Tibial nerve (tissue), 4 donors: ENCODE measurements at regions not wholly inside any gene's neighbourhood (a gene's known extent, or its start where the extent isn't known, plus 50 kb on each side); places are given as distances from the start of the nearest gene placed in this dataset.

Experiments used
- DNase-seq, 2 donors: peaks; one replicate each; pipeline ENCODE4 v3.0.0-alpha.2; 2019; ENCODE audit warnings: low spot score in 2 of 2
- H3K27ac ChIP-seq, 4 donors: fragments of 200-600 bp; sonication (generic) in 3 of 4; one replicate each; pipeline ENCODE4 v1.5.1; 2017 to 2019; ENCODE audit warnings: mild to moderate bottlenecking in 1 of 4
- H3K27me3 ChIP-seq, 2 donors: fragments of 200-600 bp; sonication (generic) in 1 of 2; one replicate each; pipeline versions ENCODE4 v1.5.1 to v1.6.0; 2017 to 2019
- H3K36me3 ChIP-seq, 3 donors: fragments of 200-600 bp; sonication (generic); one replicate each; pipeline ENCODE4 v1.5.1; 2018 to 2019
- H3K4me1 ChIP-seq, 4 donors: fragments of 200-600 bp; sonication (generic) in 3 of 4; one replicate each; pipeline ENCODE4 v1.5.1; 2017 to 2019
- H3K4me3 ChIP-seq, 4 donors: fragments of 200-600 bp; sonication (generic) in 3 of 4; one replicate each; pipeline ENCODE4 v1.5.1; 2017 to 2019; ENCODE audit warnings: mild to moderate bottlenecking in 1 of 4, moderate library complexity in 1 of 4
- H3K9me3 ChIP-seq, 4 donors: fragments of 200-600 bp; sonication (generic) in 3 of 4; one replicate each; pipeline ENCODE4 v1.5.1; 2017 to 2019
- EP300 ChIP-seq, 2 donors: sonication (generic); formaldehyde crosslinking; IDR thresholded peaks; one replicate each; pipeline ENCODE4 v1.6.1; 2017; ENCODE audit warnings: antibody characterized with exemption in 2 of 2, mild to moderate bottlenecking in 1 of 2
- POLR2A ChIP-seq, 2 donors: fragments of 450-650 bp; IDR thresholded peaks; one replicate each; pipeline ENCODE4 v1.6.1; 2017; ENCODE audit warnings: antibody characterized with exemption in 2 of 2, mild to moderate bottlenecking in 2 of 2, moderate library complexity in 2 of 2
- WGBS, 2 donors: methylation state at CpG; one replicate each; pipeline ENCODE4 v1.1.5; 2018; 5-methylcytosine and 5-hydroxymethylcytosine counted together
- TF ChIP-seq, protein P1 (sequence below), 5 experiments: fragments of 200-600 bp in 3 of 5; fragments of 450-650 bp in 2 of 5; sonication (generic) in 3 of 5; IDR thresholded peaks; one replicate each; pipeline ENCODE4 v1.5.1; 2016 to 2019; ENCODE audit warnings: antibody characterized with exemption in 5 of 5, mild to moderate bottlenecking in 3 of 5, moderate library complexity in 2 of 5

DNA sequence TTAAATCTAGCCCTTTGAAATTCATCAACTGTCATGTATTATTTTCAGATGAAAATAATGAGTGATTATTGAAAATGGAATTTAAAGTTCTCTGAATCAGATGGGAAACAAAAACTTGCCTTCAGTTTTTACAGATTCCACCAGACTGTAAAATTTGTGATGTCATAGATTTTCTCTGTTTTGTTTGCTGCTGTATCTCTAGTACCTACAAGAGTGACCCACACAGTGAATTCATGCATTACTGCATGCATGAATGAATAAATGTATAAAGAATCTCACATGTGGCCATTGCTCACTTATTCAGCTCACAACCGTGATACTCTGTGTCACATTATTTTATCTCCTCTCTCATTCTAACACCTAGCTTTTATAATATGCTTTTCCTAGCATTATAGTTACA lies 532.2 kb upstream of the AGA start:
- H3K27me3 ChIP-seq, result no peaks in the 10 kb centered on the region
- H3K4me3 ChIP-seq, result no peak overlapping the region
- WGBS, 2 donors, result 76 to 79% methylated on average over 1 of the region's 1 CpG
- H3K9me3 ChIP-seq, result no peaks in the 10 kb centered on the region
- no peak for DNase-seq
- H3K36me3 ChIP-seq, result no peaks in the 10 kb centered on the region
- H3K4me1 ChIP-seq, result no peaks in the 10 kb centered on the region
- TF ChIP-seq EP300 (IDR thresholded peaks at IDR 0.05), result no peak
- no peak overlapping the region for H3K27ac ChIP-seq

DNA sequence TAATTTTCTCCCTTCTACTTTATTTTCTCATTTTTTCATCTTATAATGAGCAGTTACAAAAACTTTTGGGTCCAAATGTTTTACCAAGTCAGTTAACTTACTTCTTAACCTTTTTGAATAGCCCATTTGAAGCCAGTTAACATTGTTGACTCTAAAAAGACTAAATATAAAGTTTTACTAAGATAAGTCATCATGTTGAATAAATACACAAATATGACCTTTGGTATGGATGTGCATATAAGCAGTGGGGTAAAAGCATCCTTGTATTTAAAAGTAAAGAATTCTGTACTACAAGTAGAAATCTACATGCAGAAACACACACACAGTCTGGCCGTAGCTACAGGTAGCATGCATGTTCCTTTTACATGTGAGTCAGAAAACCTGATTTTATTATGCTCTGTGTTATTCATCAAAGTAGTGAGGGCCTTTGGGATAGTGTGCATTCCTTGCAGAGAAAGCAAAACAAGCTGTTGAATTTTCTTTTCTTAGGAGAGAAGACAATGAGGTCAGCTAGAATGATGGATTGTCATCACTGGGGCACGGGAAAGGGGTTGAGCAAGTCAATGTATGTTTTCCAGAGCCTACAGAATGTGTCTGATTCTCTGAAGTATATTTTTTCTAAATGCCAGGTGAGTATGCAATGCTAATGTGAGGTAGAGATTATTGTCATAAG lies 533.2 kb upstream of the AGA start:
- DNase-seq, result no peak
- Histone ChIP-seq H3K4me1 (no peaks in the 10 kb centered on the region), H3K4me3 (no peak overlapping the region), H3K9me3 (no peaks in the 10 kb centered on the region), H3K36me3 (no peaks in the 10 kb centered on the region), H3K27ac (no peak overlapping the region), H3K27me3 (no peaks in the 10 kb centered on the region)
- WGBS, 2 donors, result 58% methylated on average over 2 of the region's 2 CpGs
- TF ChIP-seq POLR2A (IDR thresholded peaks at IDR 0.05) (no peak), EP300 (IDR thresholded peaks at IDR 0.05) (no peak)
- TF ChIP-seq, protein P1, sequence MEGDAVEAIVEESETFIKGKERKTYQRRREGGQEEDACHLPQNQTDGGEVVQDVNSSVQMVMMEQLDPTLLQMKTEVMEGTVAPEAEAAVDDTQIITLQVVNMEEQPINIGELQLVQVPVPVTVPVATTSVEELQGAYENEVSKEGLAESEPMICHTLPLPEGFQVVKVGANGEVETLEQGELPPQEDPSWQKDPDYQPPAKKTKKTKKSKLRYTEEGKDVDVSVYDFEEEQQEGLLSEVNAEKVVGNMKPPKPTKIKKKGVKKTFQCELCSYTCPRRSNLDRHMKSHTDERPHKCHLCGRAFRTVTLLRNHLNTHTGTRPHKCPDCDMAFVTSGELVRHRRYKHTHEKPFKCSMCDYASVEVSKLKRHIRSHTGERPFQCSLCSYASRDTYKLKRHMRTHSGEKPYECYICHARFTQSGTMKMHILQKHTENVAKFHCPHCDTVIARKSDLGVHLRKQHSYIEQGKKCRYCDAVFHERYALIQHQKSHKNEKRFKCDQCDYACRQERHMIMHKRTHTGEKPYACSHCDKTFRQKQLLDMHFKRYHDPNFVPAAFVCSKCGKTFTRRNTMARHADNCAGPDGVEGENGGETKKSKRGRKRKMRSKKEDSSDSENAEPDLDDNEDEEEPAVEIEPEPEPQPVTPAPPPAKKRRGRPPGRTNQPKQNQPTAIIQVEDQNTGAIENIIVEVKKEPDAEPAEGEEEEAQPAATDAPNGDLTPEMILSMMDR (IDR thresholded peaks at IDR 0.05), result no peak

DNA sequence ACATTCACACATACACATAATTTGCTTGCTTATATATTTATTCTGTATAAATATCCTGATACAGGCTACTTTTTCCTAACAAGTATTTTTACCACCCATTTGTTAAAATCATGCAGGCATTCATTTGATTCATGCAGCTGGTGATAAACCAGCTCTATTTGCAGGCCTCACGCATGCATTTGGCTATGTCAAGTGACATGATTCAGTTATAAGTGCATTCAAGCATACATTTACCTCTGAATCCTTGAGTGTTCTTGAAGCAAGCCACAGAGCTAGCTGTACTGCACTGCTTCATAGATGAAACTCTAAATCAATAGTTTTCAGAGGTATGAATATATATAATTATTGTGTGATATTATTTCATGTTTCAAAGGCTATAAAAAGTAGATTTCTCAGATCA lies 544.0 kb upstream of the AGA start:
- 89 to 93% methylated on average over 1 of the region's 1 CpG for WGBS, 2 donors
- Histone ChIP-seq H3K9me3 (no peaks in the 10 kb centered on the region), H3K27me3 (no peaks in the 10 kb centered on the region), H3K36me3 (no peaks in the 10 kb centered on the region), H3K4me1 (no peaks in the 10 kb centered on the region), H3K27ac (no peak overlapping the region), H3K4me3 (no peak overlapping the region)
- TF ChIP-seq POLR2A (IDR thresholded peaks at IDR 0.05), result no peak
- TF ChIP-seq, protein P1 (IDR thresholded peaks at IDR 0.05), result no peak
- no peak for TF ChIP-seq EP300 (IDR thresholded peaks at IDR 0.05)
- no peak for DNase-seq

DNA sequence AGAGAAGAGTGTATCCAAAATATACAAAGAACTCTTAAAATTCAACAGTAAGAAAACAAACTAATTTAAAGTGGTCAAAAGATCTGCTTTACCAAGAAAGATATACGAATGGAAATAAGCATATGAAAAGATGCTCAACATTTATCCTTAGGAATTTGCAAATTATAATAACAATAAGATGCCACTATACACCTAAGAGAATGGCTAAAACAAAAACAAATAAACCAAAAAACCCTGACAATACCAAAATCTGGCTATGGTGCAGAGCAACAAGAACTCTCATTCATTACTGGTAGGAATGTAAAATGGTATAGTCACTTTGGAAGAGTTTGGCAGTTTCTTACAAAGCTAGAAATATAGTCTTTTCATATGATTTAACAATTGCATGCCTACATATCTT lies 545.7 kb upstream of the AGA start:
- DNase-seq, result no peak
- no peak overlapping the region for H3K27ac ChIP-seq
- H3K4me1 ChIP-seq, result no peaks in the 10 kb centered on the region
- H3K36me3 ChIP-seq, result no peaks in the 10 kb centered on the region
- WGBS, 2 donors, result 57 to 67% methylated on average over 1 of the region's 1 CpG
- TF ChIP-seq, protein P1 (IDR thresholded peaks at IDR 0.05), result no peak
- no peak for TF ChIP-seq POLR2A (IDR thresholded peaks at IDR 0.05)
- TF ChIP-seq EP300 (IDR thresholded peaks at IDR 0.05), result no peak
- H3K4me3 ChIP-seq, result no peak overlapping the region
- no peaks in the 10 kb centered on the region for H3K9me3 ChIP-seq
- no peaks in the 10 kb centered on the region for H3K27me3 ChIP-seq

DNA sequence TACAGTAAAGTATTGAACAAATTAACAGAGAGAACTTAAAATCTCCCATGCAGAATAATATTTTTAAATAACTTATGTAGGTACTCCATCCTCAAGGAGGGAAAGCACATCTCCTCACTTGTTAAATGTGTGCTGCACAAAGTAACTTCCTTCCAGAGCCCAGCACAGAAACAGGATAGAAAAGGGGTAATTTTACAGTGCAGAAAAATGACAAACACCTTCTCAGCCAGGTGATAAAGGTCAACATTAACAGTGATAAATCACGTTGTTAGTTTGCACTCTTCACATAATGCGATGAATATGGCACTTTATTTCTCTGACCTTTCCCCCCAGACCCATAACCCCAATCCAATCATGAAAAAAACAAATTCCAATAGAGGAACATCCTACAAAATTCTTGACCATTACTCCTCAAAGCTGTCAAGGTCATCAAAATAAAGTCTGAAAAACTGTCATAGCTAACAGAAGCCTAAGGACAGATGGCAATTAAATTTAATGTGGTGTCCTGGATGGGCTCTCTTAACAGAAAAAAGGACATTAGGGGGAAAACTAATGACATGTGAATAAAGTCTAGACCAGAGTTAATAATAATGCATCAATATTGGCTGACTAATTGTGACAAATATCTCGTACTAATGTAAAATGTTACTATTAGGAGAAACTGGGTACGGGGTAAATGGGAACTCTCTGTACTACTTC lies 547.4 kb upstream of the AGA start:
- Histone ChIP-seq H3K4me3 (no peak overlapping the region), H3K27ac (no peak overlapping the region), H3K9me3 (no peaks in the 10 kb centered on the region), H3K27me3 (no peaks in the 10 kb centered on the region), H3K4me1 (no peaks in the 10 kb centered on the region), H3K36me3 (no peaks in the 10 kb centered on the region)
- TF ChIP-seq POLR2A (IDR thresholded peaks at IDR 0.05) (no peak), EP300 (IDR thresholded peaks at IDR 0.05) (no peak)
- TF ChIP-seq, protein P1 (IDR thresholded peaks at IDR 0.05), result no peak
- 73 to 83% methylated on average over 4 of the region's 4 CpGs for WGBS, 2 donors
- no peak for DNase-seq
